Tibial nerve (tissue), 4 donors: ENCODE measurements at regions not wholly inside any gene's neighbourhood (a gene's known extent, or its start where the extent isn't known, plus 50 kb on each side); places are given as distances from the start of the nearest gene placed in this dataset.
A peak's percentile ranks its signal among the peaks of the same experiment; 100 is the strongest.

Source experiments
- DNase-seq, 2 donors: peaks; one replicate each; pipeline ENCODE4 v3.0.0-alpha.2; 2019; ENCODE audit warnings: low spot score in 2 of 2
- H3K27ac ChIP-seq, 4 donors: fragments of 200-600 bp; sonication (generic) in 3 of 4; one replicate each; pipeline ENCODE4 v1.5.1; 2017 to 2019; ENCODE audit warnings: mild to moderate bottlenecking in 1 of 4
- H3K27me3 ChIP-seq, 2 donors: fragments of 200-600 bp; sonication (generic) in 1 of 2; one replicate each; pipeline versions ENCODE4 v1.5.1 to v1.6.0; 2017 to 2019
- H3K36me3 ChIP-seq, 3 donors: fragments of 200-600 bp; sonication (generic); one replicate each; pipeline ENCODE4 v1.5.1; 2018 to 2019
- H3K4me1 ChIP-seq, 4 donors: fragments of 200-600 bp; sonication (generic) in 3 of 4; one replicate each; pipeline ENCODE4 v1.5.1; 2017 to 2019
- H3K4me3 ChIP-seq, 4 donors: fragments of 200-600 bp; sonication (generic) in 3 of 4; one replicate each; pipeline ENCODE4 v1.5.1; 2017 to 2019; ENCODE audit warnings: mild to moderate bottlenecking in 1 of 4, moderate library complexity in 1 of 4
- H3K9me3 ChIP-seq, 4 donors: fragments of 200-600 bp; sonication (generic) in 3 of 4; one replicate each; pipeline ENCODE4 v1.5.1; 2017 to 2019
- EP300 ChIP-seq, 2 donors: sonication (generic); formaldehyde crosslinking; IDR thresholded peaks; one replicate each; pipeline ENCODE4 v1.6.1; 2017; ENCODE audit warnings: antibody characterized with exemption in 2 of 2, mild to moderate bottlenecking in 1 of 2
- POLR2A ChIP-seq, 2 donors: fragments of 450-650 bp; IDR thresholded peaks; one replicate each; pipeline ENCODE4 v1.6.1; 2017; ENCODE audit warnings: antibody characterized with exemption in 2 of 2, mild to moderate bottlenecking in 2 of 2, moderate library complexity in 2 of 2
- WGBS, 2 donors: methylation state at CpG; one replicate each; pipeline ENCODE4 v1.1.5; 2018; 5-methylcytosine and 5-hydroxymethylcytosine counted together
- TF ChIP-seq, protein P1 (sequence below), 5 experiments: fragments of 200-600 bp in 3 of 5; fragments of 450-650 bp in 2 of 5; sonication (generic) in 3 of 5; IDR thresholded peaks; one replicate each; pipeline ENCODE4 v1.5.1; 2016 to 2019; ENCODE audit warnings: antibody characterized with exemption in 5 of 5, mild to moderate bottlenecking in 3 of 5, moderate library complexity in 2 of 5

DNA sequence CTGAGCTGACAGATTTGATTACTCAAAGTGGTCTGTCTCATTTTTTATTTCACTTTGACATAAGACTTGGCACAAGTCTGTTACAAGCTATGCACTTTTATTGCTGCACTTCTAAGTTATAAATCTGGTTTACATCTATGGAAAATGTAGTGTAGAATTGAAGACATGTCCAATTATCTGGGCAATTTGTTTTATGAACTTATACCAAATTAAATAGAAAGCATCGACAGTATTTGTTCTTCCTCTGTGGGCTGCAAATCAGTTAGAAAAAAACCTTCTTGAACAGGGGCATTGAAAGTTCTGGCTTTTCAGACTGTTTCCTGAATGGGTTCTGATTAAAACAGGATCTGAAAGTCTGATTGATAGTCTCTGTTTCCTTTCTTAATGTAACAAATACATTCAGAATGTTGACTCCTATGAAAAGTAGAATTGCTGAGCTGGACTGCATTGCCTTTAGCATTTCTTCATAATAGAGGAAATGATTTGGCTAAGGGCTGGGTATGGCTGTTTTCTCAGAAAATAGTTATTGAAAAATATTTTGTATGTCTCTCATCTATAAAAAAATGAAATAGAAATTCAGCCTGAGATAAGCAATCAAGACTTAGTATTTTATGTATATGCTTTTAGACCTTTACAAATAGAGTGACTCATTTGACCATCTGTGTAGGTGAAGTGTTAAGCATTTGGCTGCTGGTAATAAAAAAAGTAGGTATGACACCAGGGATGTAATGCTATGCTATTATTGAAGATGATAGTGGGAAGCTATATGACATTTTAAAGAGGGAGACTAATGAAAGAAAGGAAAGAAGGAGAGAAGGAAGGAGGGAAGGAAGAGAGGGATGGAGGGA is 210.9 kb upstream of the SPRY2 start:
- 4 to 10% methylated on average over 1 of the region's 1 CpG for WGBS, 2 donors
- H3K9me3 ChIP-seq = no peaks in the 10 kb centered on the region
- DNase-seq = no peak
- no peak for TF ChIP-seq EP300 (IDR thresholded peaks at IDR 0.05)
- TF ChIP-seq POLR2A (IDR thresholded peaks at IDR 0.05) = no peak
- TF ChIP-seq, protein P1, sequence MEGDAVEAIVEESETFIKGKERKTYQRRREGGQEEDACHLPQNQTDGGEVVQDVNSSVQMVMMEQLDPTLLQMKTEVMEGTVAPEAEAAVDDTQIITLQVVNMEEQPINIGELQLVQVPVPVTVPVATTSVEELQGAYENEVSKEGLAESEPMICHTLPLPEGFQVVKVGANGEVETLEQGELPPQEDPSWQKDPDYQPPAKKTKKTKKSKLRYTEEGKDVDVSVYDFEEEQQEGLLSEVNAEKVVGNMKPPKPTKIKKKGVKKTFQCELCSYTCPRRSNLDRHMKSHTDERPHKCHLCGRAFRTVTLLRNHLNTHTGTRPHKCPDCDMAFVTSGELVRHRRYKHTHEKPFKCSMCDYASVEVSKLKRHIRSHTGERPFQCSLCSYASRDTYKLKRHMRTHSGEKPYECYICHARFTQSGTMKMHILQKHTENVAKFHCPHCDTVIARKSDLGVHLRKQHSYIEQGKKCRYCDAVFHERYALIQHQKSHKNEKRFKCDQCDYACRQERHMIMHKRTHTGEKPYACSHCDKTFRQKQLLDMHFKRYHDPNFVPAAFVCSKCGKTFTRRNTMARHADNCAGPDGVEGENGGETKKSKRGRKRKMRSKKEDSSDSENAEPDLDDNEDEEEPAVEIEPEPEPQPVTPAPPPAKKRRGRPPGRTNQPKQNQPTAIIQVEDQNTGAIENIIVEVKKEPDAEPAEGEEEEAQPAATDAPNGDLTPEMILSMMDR (IDR thresholded peaks at IDR 0.05) = no peak
- H3K4me3 ChIP-seq = no peak overlapping the region
- no peaks in the 10 kb centered on the region for H3K27me3 ChIP-seq
- peaks cover 0 to 53% (median 4%) of the 10 kb centered on the region in 4 donors for H3K4me1 ChIP-seq
- H3K27ac ChIP-seq = peak overlapping the region in 2 of 4 donors; percentile 43 to 52
- no peaks in the 10 kb centered on the region for H3K36me3 ChIP-seq

DNA sequence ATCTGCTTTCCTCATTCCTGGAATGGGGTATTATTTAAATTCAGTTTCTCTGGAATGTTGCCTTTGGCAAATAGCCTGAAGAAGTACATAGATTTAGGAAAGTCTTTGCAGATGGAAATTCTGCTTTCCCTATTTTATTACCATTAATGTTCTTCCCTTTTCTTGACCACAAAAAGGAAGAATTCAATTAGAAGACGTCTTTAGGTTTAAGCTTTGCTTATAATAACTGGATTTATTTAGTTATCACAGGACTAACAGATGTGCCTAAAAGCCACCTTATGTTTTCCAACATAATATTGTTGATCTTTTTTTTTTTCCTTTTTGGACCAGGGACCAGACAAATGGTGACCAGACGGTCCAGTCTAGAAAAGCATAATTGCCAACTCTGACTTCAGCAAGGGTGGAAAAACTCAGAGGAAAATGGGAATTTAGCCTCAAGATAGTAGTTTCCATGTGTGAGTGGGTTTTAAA is 210.1 kb upstream of the SPRY2 start:
- Histone ChIP-seq H3K4me3 (no peak overlapping the region), H3K9me3 (no peaks in the 10 kb centered on the region), H3K4me1 (peaks cover 0 to 46% (median 4%) of the 10 kb centered on the region in 4 donors), H3K27me3 (no peaks in the 10 kb centered on the region), H3K27ac (peak overlapping the region in 2 of 4 donors; percentile 43 to 52), H3K36me3 (no peaks in the 10 kb centered on the region)
- DNase-seq = no peak
- WGBS, 2 donors = 42 to 50% methylated on average over 2 of the region's 2 CpGs
- no peak for TF ChIP-seq POLR2A (IDR thresholded peaks at IDR 0.05)
- TF ChIP-seq, protein P1 (IDR thresholded peaks at IDR 0.05) = no peak
- no peak for TF ChIP-seq EP300 (IDR thresholded peaks at IDR 0.05)

DNA sequence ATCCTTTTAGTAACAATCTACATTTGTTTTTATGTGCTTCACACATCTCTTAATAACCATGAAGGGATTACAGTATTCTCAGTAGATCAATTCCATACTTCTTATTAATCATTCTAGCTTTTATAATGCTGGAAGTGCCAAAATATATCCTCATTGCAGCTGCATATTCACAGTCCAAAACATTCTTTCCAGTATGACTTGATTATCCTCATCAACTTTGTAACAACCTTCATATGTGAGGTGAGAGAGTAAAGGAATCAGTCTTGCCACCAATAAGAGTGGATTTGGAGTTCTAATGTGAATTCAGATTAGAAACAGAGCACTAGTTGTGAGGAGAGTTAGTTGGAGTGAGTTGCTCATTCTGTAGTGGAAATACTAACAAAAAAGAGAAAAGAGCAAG is 208.0 kb upstream of the SPRY2 start:
- no peak for DNase-seq
- Histone ChIP-seq H3K36me3 (no peaks in the 10 kb centered on the region), H3K27ac (no peak overlapping the region), H3K4me3 (no peak overlapping the region), H3K27me3 (no peaks in the 10 kb centered on the region), H3K9me3 (no peaks in the 10 kb centered on the region), H3K4me1 (peaks cover 0 to 39% (median 4%) of the 10 kb centered on the region in 4 donors)
- TF ChIP-seq, protein P1 (IDR thresholded peaks at IDR 0.05) = no peak
- no peak for TF ChIP-seq POLR2A (IDR thresholded peaks at IDR 0.05)
- no peak for TF ChIP-seq EP300 (IDR thresholded peaks at IDR 0.05)

DNA sequence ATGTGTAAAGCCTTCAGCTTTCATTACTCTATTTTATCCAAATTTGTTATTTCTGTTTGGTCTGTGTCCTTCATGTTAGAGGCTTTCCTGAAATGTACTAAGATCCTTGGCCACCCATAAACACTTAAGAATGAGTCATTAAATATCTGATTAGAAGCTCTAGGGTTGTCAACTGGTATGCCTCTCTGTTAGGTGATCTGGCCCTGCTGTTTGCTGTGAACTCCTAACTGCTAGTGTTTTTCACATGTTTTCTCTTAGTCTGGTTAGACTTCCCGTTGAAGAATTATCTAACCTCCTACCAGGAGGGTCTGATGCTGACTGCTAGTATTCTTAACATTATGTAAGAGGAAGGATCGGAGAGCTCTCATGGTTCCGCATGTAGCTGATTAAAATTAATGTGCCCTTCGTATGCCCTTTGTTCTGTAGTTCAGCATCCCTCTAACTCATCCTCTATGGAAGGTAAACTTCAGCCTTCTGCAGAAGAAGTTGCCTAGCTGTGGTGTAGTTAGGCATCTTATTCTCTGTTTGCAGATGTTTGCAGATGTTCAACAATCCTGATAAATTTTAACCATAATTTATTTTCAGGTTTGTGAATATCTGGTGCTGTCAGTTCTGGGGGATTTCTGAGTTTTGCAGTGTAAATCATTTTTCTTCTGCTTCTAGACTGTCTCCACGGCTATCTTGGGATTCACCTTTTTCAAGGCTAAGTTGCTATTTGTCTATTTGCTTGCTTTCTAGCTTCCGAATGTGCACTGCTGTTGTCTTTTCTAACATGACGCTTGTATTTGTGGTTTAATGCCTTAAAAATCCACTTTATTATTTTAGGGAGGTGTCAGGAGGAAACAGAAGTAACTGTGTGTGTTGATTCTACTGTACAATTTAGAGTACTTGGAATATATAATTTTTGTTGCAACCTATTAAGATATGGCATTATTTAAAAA is 207.2 kb upstream of the SPRY2 start:
- TF ChIP-seq, protein P1 (IDR thresholded peaks at IDR 0.05) = no peak
- TF ChIP-seq EP300 (IDR thresholded peaks at IDR 0.05) = no peak
- TF ChIP-seq POLR2A (IDR thresholded peaks at IDR 0.05) = no peak
- Histone ChIP-seq H3K27me3 (no peaks in the 10 kb centered on the region), H3K36me3 (no peaks in the 10 kb centered on the region), H3K4me3 (no peak overlapping the region), H3K27ac (peak overlapping the region in 2 of 4 donors; percentile 8 to 20), H3K9me3 (no peaks in the 10 kb centered on the region), H3K4me1 (peaks cover 0 to 37% (median 2%) of the 10 kb centered on the region in 4 donors)
- WGBS, 2 donors = 72% methylated on average over 7 of the region's 7 CpGs
- no peak for DNase-seq
